ENCODE measurements at regions not wholly inside any gene's neighbourhood (a gene's known extent, or its start where the extent isn't known, plus 50 kb on each side); places are given as distances from the start of the nearest gene placed in this dataset.

GRCh38 chr20:40869218-40870147, 159.1 kb upstream of the TOP1 start (continued):
- no peak for TF ChIP-seq KDM4A (IDR thresholded peaks at IDR 0.05; ENCODE audit: low read depth, low read length, severe bottlenecking)
- no peak for TF ChIP-seq TAF1 (IDR thresholded peaks at IDR 0.05; ENCODE audit: low read depth, low read length)
- TF ChIP-seq SP4 (IDR thresholded peaks at IDR 0.05; ENCODE audit: low read length): no peak
- no peak for TF ChIP-seq RNF2 (IDR thresholded peaks at IDR 0.05; ENCODE audit: borderline replicate concordance, low read depth, low read length, missing control alignments, poor library complexity, severe bottlenecking)
- no peak for TF ChIP-seq SAP30 (IDR thresholded peaks at IDR 0.05; ENCODE audit: insufficient read depth, insufficient replicate concordance, low read length)
